Stimulated activated CD4-positive, alpha-beta T cell treated with anti-CD3 and anti-CD28 coated beads, Interleukin-12 subunit alpha, Interleukin-12 subunit beta, amount 100 ng/mL, for 24 hours (primary cell): ENCODE measurements at regions not wholly inside any gene's neighbourhood (a gene's known extent, or its start where the extent isn't known, plus 50 kb on each side); places are given as distances from the start of the nearest gene placed in this dataset.

ENCODE experiments used
- DNase-seq, 2 experiments: peaks; one replicate each; pipeline ENCODE4 v3.0.0-alpha.2; 2020; ENCODE audit warnings: low read depth in 2 of 2

DNA sequence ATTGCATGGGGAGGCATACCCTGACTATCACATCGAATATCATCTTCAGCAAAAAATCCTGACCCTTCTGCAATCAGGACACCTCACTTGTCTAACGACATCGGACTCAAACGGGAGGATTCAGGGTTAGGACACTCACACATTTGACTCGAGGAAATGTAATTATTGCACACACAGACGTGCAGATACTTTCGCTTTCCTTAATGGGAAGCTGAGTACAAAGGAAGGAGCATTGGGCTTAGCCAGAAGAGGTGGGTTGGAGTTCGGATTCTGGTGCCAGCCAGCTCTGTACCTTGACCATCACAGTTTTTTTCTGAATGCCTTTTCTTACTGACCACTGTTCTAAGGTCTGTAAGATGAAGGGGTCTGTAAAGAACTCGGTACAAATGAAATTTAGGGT lies 260.4 kb downstream of the GALC start:
- no peak for DNase-seq

DNA sequence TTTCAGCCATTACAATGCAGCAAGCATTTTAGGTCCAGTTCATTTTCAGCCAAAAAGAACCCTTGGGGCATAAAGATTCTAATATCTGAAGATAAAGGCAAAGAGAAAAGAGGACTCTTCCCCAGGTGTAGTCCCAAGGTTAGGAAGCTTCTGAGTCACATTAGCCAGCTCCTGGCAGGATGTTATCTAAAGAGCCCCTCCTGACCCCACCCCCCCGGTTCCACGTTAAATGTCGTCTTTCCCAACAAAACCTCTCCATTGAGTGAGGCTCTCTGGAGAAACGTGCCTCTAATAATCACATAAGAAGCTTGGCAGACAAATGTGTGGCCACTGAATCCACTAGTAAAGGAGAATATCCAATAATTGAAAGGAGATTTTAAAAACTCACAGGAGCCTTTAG lies 267.7 kb downstream of the GALC start:
- no peak for DNase-seq

- DNase-seq: no peak
Measured at GRCh38 chr14:87712396-87713090, 280.4 kb downstream of the GALC start.

GRCh38 chr14:87705439-87705896 lies 287.5 kb downstream of the GALC start:
- no peak for DNase-seq

DNA sequence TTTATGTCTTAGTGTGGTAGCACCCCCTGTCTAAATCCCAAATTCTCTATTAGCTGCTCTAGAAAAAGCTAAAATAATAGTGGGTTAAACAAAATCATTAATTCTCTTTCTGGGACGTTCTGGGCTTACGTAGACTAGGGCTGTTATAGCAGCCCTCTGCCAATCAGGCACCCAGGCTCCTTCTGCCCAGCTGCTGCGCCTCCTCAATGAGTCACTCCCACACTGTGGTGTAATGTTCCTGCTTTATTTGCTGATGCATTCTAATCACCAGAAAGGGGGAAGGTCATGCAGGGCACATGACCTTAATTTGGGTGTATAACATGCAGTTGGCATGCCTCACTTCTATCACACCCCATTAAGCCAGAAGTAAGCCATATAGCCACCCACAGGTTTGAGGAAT lies 294.5 kb downstream of the GALC start:
- no peak for DNase-seq

DNA sequence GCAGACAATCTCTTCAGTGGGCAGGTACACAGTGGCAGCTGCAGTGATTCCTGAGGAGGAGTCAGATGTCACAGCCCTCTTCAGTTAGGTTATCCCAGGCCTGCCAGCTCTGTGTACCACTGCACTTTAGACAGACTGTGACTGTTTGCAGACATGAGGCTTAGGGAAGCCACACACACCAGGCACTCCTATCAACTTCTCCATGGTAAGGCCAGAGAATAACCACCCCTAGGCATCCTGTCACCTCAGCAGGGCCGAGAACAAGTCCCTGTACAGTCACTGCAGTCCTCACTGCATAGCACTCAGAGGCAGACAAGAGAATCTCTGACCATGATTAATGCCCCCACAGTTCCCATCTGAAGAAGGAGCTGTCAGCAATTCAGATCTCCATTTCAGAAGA lies 296.5 kb downstream of the GALC start:
- no peak for DNase-seq

DNA sequence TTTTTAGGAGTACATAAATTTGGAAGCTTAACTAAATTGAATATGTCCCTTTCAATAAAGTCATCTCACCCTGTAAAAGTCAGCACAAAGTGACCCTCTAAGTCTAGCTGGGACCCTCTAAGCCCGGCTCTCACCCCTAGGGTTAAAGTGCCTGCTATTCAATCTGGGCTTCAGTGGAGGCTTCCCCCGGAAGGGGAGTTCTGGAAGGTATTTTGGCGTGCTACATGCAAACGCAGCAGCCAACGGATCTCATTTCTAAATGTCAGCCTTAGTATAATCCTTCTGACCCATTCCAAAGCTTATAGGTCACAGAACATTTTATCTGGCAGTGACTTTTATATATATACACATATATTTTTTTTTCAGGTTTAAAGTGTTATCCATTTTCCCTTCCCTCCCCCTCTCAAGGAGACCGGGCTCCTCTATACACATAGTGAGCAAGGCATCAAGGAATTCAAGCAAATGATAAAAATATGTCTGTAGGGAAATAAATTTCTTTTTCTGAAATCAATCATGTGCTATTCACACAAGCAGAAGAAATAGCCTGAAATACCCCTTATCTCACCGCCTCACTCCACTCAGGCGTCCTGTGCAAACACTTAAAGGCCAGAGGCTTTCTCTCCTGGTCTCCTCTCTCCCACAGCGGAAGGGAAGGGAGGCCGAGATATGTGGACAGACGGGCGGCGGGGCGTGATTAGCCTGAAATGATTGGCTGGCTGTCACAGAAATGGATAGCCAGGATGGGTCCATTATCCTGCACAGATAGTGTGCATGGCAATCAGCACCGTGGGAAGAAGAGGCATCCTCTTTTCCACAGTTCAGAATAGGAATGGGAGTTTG lies 301.7 kb downstream of the GALC start:
- no peak for DNase-seq

DNA sequence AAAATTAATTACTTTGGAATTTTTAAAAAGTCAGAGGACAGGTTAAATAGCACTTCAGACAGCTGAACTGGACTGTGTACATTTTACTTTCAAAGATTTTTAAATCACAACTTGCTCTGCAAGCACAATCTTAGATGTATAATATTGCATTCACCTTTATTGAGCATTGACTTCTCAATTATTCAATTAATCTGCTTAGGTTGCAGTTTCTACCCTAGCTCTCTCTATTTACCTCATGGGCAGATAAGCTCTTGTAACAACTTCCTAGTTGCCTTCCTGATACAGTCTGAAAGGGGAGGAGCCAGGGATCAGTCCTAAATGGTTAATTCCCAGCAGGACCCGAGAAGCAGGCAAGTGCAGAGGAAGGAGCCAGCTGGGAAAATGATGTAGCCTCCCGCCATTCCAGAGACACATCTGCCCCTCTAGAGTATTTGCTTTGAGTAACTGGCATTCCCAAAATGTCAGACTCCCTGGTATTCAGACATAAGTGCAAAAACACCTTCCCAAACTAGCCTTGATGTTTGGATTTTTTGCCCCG lies 302.8 kb downstream of the GALC start:
- DNase-seq: no peak

DNA sequence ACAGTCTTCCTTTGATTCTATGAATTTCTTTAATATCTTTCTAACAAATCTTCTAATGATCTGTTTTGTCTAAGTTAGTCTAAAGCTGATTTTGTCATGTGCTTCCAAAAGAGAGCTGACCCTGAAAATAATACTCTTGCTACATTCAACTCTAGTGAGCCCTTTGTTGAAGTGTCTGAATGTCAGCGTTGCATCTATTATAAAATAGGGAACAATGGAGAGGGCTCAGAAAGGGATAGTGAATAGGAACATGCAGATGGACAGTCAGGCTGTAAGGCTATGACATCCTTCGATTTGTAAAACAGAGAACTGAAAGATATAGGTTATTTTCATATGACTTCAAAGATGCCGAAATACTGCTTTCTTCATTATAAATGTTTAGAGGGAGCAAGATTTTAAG lies 304.5 kb downstream of the GALC start:
- no peak for DNase-seq

- no peak for DNase-seq
Measured at GRCh38 chr14:87687420-87687819, 305.6 kb downstream of the GALC start.

GRCh38 chr14:87686746-87687145 lies 306.2 kb downstream of the GALC start:
- DNase-seq: no peak

GRCh38 chr14:87679866-87680265 lies 313.1 kb downstream of the GALC start:
- no peak for DNase-seq

DNA sequence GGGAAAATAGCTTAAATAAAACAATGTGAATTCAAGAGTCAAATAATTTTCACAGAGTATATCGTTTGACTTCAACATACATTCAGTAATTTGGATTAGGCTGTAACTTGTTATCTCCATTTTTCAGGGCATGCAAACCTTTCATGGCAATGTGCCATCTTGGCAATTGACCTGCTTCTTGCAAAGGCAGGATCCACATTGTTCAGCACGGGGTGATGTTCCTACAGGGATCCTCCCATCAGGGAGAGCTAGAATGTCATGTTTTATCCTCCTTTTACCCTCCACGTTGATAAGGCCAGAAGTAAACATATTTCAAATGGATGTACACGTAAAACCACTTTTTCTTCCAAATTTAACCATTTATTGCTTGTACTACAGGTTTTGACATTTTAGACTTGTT lies 314.4 kb downstream of the GALC start:
- no peak for DNase-seq

GRCh38 chr14:87676814-87677437 lies 316.1 kb downstream of the GALC start:
- no peak for DNase-seq

- DNase-seq: no peak
Measured at GRCh38 chr14:87667659-87668058, 325.3 kb downstream of the GALC start.

- DNase-seq: no peak
Measured at GRCh38 chr14:87656315-87656714, 336.7 kb downstream of the GALC start.

- no peak for DNase-seq
Measured at GRCh38 chr14:87652278-87652677, 340.7 kb downstream of the GALC start.

GRCh38 chr14:87644689-87645088 lies 348.3 kb downstream of the GALC start:
- no peak for DNase-seq

DNA sequence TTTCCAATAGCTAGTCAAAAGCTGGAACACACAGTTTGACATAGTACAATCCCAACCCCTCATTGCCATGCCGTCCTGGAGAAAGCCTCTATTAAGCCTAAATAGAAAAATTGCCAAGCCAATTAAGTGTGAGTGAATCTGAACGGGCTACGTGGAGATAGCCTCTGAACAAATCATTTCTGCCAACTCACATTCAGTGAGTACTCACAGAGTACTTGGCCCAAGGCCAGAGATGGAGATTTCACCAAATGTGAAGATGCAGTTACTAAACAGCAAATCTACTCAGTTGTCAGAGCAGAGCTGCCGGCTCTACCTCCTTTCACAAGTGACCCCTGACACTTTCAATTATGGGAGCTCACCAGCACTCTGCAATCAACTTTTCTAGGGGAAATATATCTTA lies 350.0 kb downstream of the GALC start:
- DNase-seq: no peak

DNA sequence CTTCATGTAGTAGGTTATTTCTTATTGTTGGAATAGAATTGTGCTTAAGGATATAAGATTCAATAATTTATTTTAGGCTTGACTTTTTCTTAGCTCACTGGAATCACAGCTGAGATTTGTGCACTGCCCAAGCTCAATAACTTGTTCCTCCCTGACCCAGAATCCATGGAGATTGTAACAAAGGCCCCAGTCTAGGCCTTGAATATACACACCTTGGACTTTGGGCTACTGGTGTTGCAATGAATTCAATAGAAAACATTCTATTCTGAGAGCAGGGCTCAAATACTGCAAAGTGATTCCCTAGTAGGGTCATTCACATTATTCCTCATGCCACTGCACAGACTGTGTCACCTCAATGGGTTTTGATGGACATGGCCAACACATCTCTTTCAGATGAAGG lies 352.4 kb downstream of the GALC start:
- no peak for DNase-seq

DNA sequence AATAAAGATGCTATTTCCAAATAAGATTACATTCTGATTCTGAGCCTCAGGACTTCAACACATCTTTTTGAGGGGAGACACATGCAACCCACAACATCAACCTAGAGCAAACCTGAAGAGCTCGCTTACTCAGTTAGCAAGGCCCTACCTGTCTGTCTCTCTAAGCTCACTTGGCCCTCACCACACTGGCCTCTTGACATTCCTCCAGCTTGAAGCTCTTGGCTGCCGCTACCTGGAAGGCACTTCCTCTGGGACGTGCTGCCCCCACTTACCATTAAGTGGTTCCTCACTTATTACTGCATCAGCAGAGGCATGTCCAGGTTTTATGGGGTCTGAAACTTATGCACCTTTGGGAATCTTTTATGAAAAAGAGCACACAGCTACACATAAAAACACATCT lies 354.8 kb downstream of the GALC start:
- DNase-seq: no peak

- DNase-seq: no peak
Measured at GRCh38 chr14:87635442-87635841, 357.5 kb downstream of the GALC start.

- DNase-seq: no peak
Measured at GRCh38 chr14:87632796-87633195, 360.2 kb downstream of the GALC start.
